CD4-positive, alpha-beta memory T cell (primary cell): ENCODE measurements at regions not wholly inside any gene's neighbourhood (a gene's known extent, or its start where the extent isn't known, plus 50 kb on each side); places are given as distances from the start of the nearest gene placed in this dataset.
A peak's percentile ranks its signal among the peaks of the same experiment; 100 is the strongest.
"Not testable (repeated sequence)": the region's sequence is repeated elsewhere in the genome, so short reads cannot be mapped to it uniquely, and the experiment has no call there.

ENCODE experiments used
- CTCF ChIA-PET: fragments of 350-600 bp; sonication (Branson Sonifier 250); formaldehyde crosslinking; loops from one replicate; lab custom pipeline; 2021; ENCODE audit warnings: inconsistent platforms; ENCODE audit not compliant: partially characterized antibody; lab: Charles Lee
- POLR2A ChIA-PET: fragments of 350-600 bp; sonication (Branson Sonifier 250); formaldehyde crosslinking; loops from one replicate; lab custom pipeline; 2021; ENCODE audit not compliant: partially characterized antibody; lab: Charles Lee
- DNase-seq, 5 donors: peaks; one replicate each; pipeline versions ENCODE4 v3.0.0 to v3.0.0-alpha.2; 2020 to 2022; ENCODE audit warnings: mixed read lengths in 1 of 5
- H3K27ac ChIP-seq: one replicate; pipeline ENCODE4 v1.7.0; 2013; ENCODE audit warnings: low read depth, low read length
- H3K27me3 ChIP-seq: 2 replicates; pipeline ENCODE4 v1.7.0; 2013; ENCODE audit warnings: mild to moderate bottlenecking, low read length, moderate library complexity; ENCODE audit not compliant: insufficient read depth
- H3K36me3 ChIP-seq: 2 replicates; pipeline ENCODE4 v1.7.0; 2013; ENCODE audit warnings: mild to moderate bottlenecking, low read length, moderate library complexity; ENCODE audit not compliant: insufficient read depth
- H3K4me1 ChIP-seq: 2 replicates; pipeline ENCODE4 v1.7.0; 2013; ENCODE audit warnings: mild to moderate bottlenecking, low read length, moderate library complexity; ENCODE audit not compliant: insufficient read depth
- H3K4me3 ChIP-seq, 2 donors: one replicate each; pipeline ENCODE4 v1.7.0; 2013; ENCODE audit warnings: low read length in 2 of 2, mild to moderate bottlenecking in 1 of 2
- H3K9me3 ChIP-seq, 2 donors: one replicate each; pipeline ENCODE4 v1.7.0; 2013; ENCODE audit warnings: low read length in 2 of 2, control low read depth in 1 of 2; ENCODE audit not compliant: control insufficient read depth in 1 of 2
- H3K27ac Mint-ChIP-seq, 7 donors: one replicate each; pipeline ENCODE4 v1.8.0; 2020 to 2021; ENCODE audit warnings: mixed read lengths in 7 of 7, mild to moderate bottlenecking in 6 of 7, inconsistent platforms in 3 of 7, moderate library complexity in 3 of 7
- H3K27me3 Mint-ChIP-seq, 2 donors: one replicate each; pipeline ENCODE4 v1.8.0; 2020 to 2021; ENCODE audit warnings: mixed read lengths in 2 of 2
- H3K36me3 Mint-ChIP-seq, 2 donors: one replicate each; pipeline ENCODE4 v1.8.0; 2020 to 2021; ENCODE audit warnings: mixed read lengths in 2 of 2, inconsistent platforms in 1 of 2, mild to moderate bottlenecking in 1 of 2
- H3K4me1 Mint-ChIP-seq, 4 donors: one replicate each; pipeline ENCODE4 v1.8.0; 2020 to 2021; ENCODE audit warnings: mixed read lengths in 4 of 4, mild to moderate bottlenecking in 1 of 4
- H3K4me3 Mint-ChIP-seq, 8 donors: one replicate each; pipeline ENCODE4 v1.8.0; 2020 to 2021; ENCODE audit warnings: mixed read lengths in 8 of 8, mild to moderate bottlenecking in 7 of 8, moderate library complexity in 6 of 8, inconsistent platforms in 3 of 8
- H3K9me3 Mint-ChIP-seq, 8 donors: one replicate each; pipeline ENCODE4 v1.8.0; 2020 to 2021; ENCODE audit warnings: mixed read lengths in 8 of 8, mild to moderate bottlenecking in 5 of 8, inconsistent platforms in 3 of 8, moderate library complexity in 1 of 8
- intact Hi-C: fragments of 100-400 bp; cut with micrococcal nuclease; formaldehyde crosslinking; loops from one replicate; pipeline ENCODE4 v1.15.1; 2023

DNA sequence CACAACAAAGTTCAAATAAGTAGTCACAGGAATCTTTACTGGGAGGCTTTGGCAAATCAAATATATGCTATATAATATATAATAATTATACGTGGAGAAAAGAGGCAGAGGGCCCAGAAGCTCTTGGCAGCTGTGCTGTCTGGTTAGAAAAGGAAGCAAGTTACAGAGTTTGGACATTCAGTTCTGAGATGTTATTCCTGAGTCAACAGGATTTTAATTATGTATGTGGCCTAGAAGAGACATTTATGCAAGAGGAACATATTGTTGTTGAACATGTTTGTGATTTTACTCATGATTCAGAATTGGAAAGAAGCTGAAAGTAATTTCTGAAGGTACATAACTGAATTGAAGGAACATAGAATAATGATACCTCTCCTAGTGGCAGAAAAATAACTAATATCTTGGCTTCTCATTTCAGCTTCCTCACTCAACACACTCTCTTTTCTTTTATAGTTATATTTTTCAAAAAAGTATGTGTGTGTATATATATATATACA, 79.7 kb upstream of the GPR89A start:
- POLR2A ChIA-PET, H3K4me1 Mint-ChIP-seq, H3K27ac ChIP-seq, H3K27ac Mint-ChIP-seq, H3K9me3 ChIP-seq, H3K4me1 ChIP-seq, H3K27me3 Mint-ChIP-seq, DNase-seq, H3K36me3 Mint-ChIP-seq, H3K9me3 Mint-ChIP-seq, H3K4me3 Mint-ChIP-seq, H3K27me3 ChIP-seq, H3K4me3 ChIP-seq, CTCF ChIA-PET, H3K36me3 ChIP-seq, intact Hi-C loops: not testable (repeated sequence)

DNA sequence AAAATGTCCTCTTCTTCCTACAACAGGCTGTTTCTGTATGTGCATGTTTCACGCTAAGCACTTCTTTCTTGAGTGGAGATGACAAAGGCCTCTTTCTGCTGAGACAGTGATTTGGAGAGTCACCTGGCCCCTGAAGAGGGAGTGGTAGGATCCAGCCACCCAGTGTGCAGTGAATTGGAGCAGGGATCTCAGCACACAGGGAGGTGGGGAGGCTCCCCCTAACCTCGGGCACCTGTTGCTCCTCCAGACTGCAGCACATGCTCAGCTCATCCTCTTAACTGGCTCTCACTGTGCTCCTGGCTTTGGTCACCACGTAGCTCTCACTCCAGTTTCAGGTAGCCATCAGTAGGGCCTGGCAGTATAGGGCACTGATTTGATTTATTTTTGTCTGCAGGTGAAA, 87.6 kb upstream of the GPR89A start:
- H3K36me3 ChIP-seq, H3K4me1 ChIP-seq, H3K4me3 Mint-ChIP-seq, H3K4me1 Mint-ChIP-seq, CTCF ChIA-PET, intact Hi-C loops, H3K27ac ChIP-seq, POLR2A ChIA-PET, DNase-seq, H3K27me3 ChIP-seq, H3K36me3 Mint-ChIP-seq, H3K27ac Mint-ChIP-seq, H3K4me3 ChIP-seq, H3K9me3 ChIP-seq, H3K9me3 Mint-ChIP-seq: not testable (repeated sequence)
- peaks cover 10 to 16% of the 10 kb centered on the region in 2 donors for H3K27me3 Mint-ChIP-seq

DNA sequence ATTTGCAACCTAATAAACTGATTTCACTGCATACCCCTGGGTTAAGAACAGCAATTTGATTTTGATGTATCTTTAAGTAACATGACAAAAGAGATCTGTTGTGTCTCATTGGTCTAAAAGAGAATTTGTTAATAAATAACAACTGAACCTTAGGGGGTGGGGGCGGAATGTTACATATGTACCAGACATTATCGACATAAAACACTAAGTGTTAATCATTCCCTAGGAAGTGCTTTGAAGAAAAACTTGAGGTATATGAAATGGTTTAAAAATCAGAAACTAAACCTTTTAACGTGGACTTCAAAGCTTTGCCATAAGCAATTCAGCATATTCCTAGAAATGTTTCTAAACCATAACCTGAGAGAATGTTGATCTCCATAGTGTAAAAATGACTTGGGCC, 88.5 kb upstream of the GPR89A start:
- H3K36me3 Mint-ChIP-seq, H3K27ac ChIP-seq, H3K36me3 ChIP-seq, H3K9me3 ChIP-seq, POLR2A ChIA-PET, intact Hi-C loops, H3K4me3 Mint-ChIP-seq, H3K27ac Mint-ChIP-seq, H3K9me3 Mint-ChIP-seq, H3K4me3 ChIP-seq, H3K4me1 Mint-ChIP-seq, H3K27me3 ChIP-seq, DNase-seq, H3K4me1 ChIP-seq, CTCF ChIA-PET: not testable (repeated sequence)
- H3K27me3 Mint-ChIP-seq = peaks cover 10 to 15% of the 10 kb centered on the region in 2 donors

DNA sequence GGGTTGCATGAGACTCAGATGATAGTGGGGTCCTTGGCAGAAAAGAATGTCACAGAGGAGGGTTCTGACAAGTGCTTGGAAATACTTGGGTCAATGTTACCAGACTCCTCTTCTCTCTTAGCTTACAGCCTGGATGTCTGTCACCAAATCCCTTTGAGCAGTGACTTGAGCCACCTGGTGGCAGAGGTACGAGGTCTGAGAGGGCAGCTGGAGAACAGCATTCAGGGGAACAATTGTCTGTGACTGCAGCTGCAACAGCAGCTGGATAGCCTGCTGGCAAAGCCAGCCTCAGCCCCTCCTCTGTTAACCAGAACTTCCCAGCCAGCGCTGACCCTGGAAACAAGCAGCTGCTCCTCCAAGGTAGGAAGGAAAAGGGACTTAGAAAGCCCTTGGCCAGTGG, 87.6 kb upstream of the NBPF20 start:
- H3K9me3 ChIP-seq, H3K36me3 ChIP-seq, H3K4me1 Mint-ChIP-seq, H3K4me3 ChIP-seq, H3K4me1 ChIP-seq, DNase-seq, POLR2A ChIA-PET, H3K27me3 ChIP-seq, intact Hi-C loops, CTCF ChIA-PET, H3K27me3 Mint-ChIP-seq, H3K4me3 Mint-ChIP-seq, H3K27ac ChIP-seq, H3K36me3 Mint-ChIP-seq, H3K9me3 Mint-ChIP-seq: not testable (repeated sequence)
- peak overlapping the region in 1 of 7 donors; percentile 19 for H3K27ac Mint-ChIP-seq

DNA sequence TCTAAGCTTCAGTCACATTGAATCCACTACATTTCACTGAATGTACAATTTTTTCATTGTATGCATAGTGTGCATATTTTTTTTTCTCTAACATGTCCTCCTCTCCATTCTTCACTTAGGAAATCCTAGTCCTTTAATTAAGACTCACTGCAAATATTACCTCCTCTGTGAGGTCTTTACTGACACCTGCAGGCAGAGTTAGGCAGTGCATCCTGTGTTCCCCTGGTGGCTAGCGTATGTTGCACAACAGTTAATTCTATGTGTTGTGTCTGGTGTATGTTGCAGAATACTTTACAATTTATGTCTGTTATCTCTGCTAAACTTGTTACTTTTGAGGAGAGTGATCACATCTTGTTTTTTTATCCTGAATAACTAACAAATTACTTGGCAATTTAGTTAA, 82.7 kb upstream of the NBPF20 start:
- H3K9me3 Mint-ChIP-seq, H3K27me3 ChIP-seq, H3K27ac ChIP-seq, H3K4me1 Mint-ChIP-seq, H3K4me1 ChIP-seq, H3K27me3 Mint-ChIP-seq, intact Hi-C loops, H3K27ac Mint-ChIP-seq, H3K36me3 ChIP-seq, CTCF ChIA-PET, H3K4me3 ChIP-seq, H3K4me3 Mint-ChIP-seq, H3K36me3 Mint-ChIP-seq, POLR2A ChIA-PET, DNase-seq, H3K9me3 ChIP-seq: not testable (repeated sequence)

DNA sequence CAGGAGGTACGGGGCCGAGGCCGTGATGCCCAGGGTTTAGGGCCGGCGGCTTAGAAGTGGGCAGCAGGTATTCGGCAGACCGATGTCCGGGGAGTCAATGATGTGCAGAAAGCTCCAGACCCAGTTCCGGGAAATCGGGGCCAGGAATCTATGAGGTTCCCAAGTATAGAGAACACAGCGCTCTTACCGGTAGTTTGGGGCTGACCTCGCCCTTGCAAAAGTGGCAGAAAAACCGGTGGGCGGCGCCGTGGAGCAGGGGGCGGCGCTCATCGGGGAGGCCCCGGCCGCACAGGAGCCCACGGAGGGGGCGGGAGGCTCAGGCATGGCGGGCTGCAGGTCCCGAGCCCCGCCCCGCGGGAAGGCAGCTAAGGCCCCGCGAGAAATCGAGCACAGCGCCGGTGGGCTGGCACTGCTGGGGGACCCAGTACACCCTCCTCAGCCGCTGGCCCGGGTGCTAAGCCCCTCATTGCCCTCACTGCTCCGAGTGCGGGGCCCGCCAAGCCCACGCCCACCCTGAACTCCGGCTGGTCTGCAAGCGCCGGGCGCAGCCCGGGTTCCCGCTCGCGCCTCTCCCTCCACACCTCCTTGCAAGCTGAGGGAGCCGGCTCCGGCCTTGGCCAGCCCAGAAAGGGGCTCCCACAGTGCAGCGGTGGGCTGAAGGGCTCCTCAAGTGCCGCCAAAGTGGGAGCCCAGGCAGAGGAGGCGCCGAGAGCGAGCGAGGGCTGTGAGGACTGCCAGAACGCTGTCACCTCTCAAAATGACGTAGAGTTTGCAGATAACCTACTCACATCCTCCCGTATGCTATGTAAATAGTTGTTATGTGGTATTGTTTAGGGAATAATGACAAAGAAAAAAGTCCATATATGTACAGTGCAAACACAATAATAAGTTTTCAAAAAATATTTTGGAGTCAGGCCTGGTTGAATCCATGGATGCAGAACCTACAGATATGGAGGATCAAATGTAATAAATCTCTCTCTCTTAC, 80.6 kb upstream of the NBPF20 start:
- H3K4me3 ChIP-seq, H3K4me1 ChIP-seq, H3K4me3 Mint-ChIP-seq, intact Hi-C loops, H3K9me3 Mint-ChIP-seq, CTCF ChIA-PET, H3K27me3 Mint-ChIP-seq, H3K36me3 ChIP-seq, H3K27ac Mint-ChIP-seq, H3K36me3 Mint-ChIP-seq, H3K9me3 ChIP-seq, H3K27ac ChIP-seq, POLR2A ChIA-PET, H3K4me1 Mint-ChIP-seq, DNase-seq, H3K27me3 ChIP-seq: not testable (repeated sequence)

DNA sequence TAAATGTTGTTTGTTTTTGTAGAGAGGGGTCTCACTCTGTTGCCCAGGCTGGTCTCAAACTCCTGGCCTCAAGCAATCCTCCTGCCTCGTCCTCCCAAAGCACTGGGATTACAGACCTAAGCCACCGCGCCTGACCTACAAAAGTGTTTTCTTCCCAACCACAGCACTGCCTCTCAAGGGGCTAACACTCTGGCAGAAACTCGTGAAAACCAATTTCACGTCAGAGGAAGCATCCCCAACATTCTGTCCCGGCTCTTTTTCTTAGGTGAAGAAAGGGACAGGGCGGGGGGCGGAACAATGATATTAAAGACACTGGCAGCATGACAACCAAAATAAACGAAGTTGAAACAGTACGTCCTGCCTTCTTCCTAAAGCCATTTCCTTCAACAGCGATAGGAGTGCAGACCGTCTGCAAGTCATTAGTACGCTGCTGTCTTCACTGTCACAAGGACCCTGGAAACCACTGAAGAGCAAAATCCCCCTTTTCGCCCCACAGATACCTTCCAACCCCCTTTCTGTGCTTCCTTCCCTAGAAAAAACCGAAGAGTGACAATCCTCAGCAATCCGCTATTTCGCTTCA, 79.5 kb upstream of the NBPF20 start:
- H3K9me3 ChIP-seq, H3K36me3 Mint-ChIP-seq, H3K4me1 ChIP-seq, DNase-seq, H3K27ac ChIP-seq, CTCF ChIA-PET, H3K27me3 Mint-ChIP-seq, H3K9me3 Mint-ChIP-seq, H3K27me3 ChIP-seq, H3K4me3 Mint-ChIP-seq, H3K4me3 ChIP-seq, H3K4me1 Mint-ChIP-seq, H3K36me3 ChIP-seq, H3K27ac Mint-ChIP-seq, POLR2A ChIA-PET, intact Hi-C loops: not testable (repeated sequence)
